ENCODE measurements at regions not wholly inside any gene's neighbourhood (a gene's known extent, or its start where the extent isn't known, plus 50 kb on each side); places are given as distances from the start of the nearest gene placed in this dataset.
"Not testable (repeated sequence)": the region's sequence is repeated elsewhere in the genome, so short reads cannot be mapped to it uniquely, and the experiment has no call there.

- H3K4me3 Mint-ChIP-seq; CTCF ChIA-PET; H3K4me1 Mint-ChIP-seq; H3K27me3 Mint-ChIP-seq (ENCODE audit: low read depth); H3K36me3 Mint-ChIP-seq; POLR2A ChIA-PET; H3K27ac Mint-ChIP-seq; DNase-seq (ENCODE audit: low spot score); ATAC-seq; H3K9me3 Mint-ChIP-seq: not testable (repeated sequence)
These were observed 222.4 kb downstream of the ERMARD start for GRCh38 chr6:169973588-169974467.

GRCh38 chr6:169972736-169973135 lies 221.3 kb downstream of the ERMARD start:
- no peak overlapping the region for H3K4me3 Mint-ChIP-seq
- no peak overlapping the region for H3K27ac Mint-ChIP-seq
- TF ChIP-seq PREB (CRISPR knock-in tag; IDR thresholded peaks at IDR 0.05; ENCODE audit: borderline replicate concordance) (no peak), NFYB (CRISPR knock-in tag; conservative IDR thresholded peaks at IDR 0.05; ENCODE audit: low read depth) (no peak), SOX15 (CRISPR knock-in tag; IDR thresholded peaks at IDR 0.05) (no peak), ATF6 (CRISPR knock-in tag; IDR thresholded peaks at IDR 0.05) (no peak), IRF2 (CRISPR knock-in tag; IDR thresholded peaks at IDR 0.05; ENCODE audit: borderline replicate concordance, low read depth) (no peak), ELF4 (CRISPR knock-in tag; IDR thresholded peaks at IDR 0.05; ENCODE audit: low read depth) (no peak), FOXK1 (CRISPR knock-in tag; IDR thresholded peaks at IDR 0.05) (no peak), ZNF317 (CRISPR knock-in tag; IDR thresholded peaks at IDR 0.05; ENCODE audit: borderline replicate concordance, low read depth) (no peak), SP1 (CRISPR knock-in tag; conservative IDR thresholded peaks at IDR 0.05) (no peak), ZNF512 (CRISPR knock-in tag; IDR thresholded peaks at IDR 0.05; ENCODE audit: borderline replicate concordance) (no peak), OVOL2 (CRISPR knock-in tag; IDR thresholded peaks at IDR 0.05; ENCODE audit: borderline replicate concordance) (no peak), STAT6 (CRISPR knock-in tag; conservative IDR thresholded peaks at IDR 0.05; ENCODE audit: low read depth) (no peak), NFATC4 (CRISPR knock-in tag; IDR thresholded peaks at IDR 0.05) (no peak), ATF1 (CRISPR knock-in tag; IDR thresholded peaks at IDR 0.05) (no peak), CREM (CRISPR knock-in tag; IDR thresholded peaks at IDR 0.05) (no peak), HMGXB4 (CRISPR knock-in tag; IDR thresholded peaks at IDR 0.05) (no peak), ZNF671 (CRISPR knock-in tag; IDR thresholded peaks at IDR 0.05) (no peak), JAZF1 (CRISPR knock-in tag; IDR thresholded peaks at IDR 0.05) (no peak), PRRX2 (CRISPR knock-in tag; IDR thresholded peaks at IDR 0.05) (no peak), ZNF121 (CRISPR knock-in tag; IDR thresholded peaks at IDR 0.05) (no peak)
- no peak for ATAC-seq
- no peaks in the 10 kb centered on the region; the same call in 1 of the 2 replicates for H3K27me3 Mint-ChIP-seq (ENCODE audit: low read depth)
- no peaks in the 10 kb centered on the region for H3K4me1 Mint-ChIP-seq
- H3K36me3 Mint-ChIP-seq = peaks cover 9% of the 10 kb centered on the region
- peaks cover 8% of the 10 kb centered on the region for H3K9me3 Mint-ChIP-seq
- DNase-seq (ENCODE audit: low spot score) = no peak
- CTCF ChIA-PET = no interaction called here
- POLR2A ChIA-PET = no interaction called here

Measured in WTC11 (cell line).